ENCODE measurements at regions not wholly inside any gene's neighbourhood (a gene's known extent, or its start where the extent isn't known, plus 50 kb on each side); places are given as distances from the start of the nearest gene placed in this dataset.
"Not testable (repeated sequence)": the region's sequence is repeated elsewhere in the genome, so short reads cannot be mapped to it uniquely, and the experiment has no call there.

GRCh38 chr10:34941471-34942357 is 126.6 kb upstream of the PARD3 start:
- in situ Hi-C loops (cut with HindIII; ENCODE audit: low pct_ligation_motif_present, low sequenced_read_pairs): no loop called here
- no peak for TF ChIP-seq CTCF (IDR thresholded peaks at IDR 0.05; ENCODE audit: low read depth, low read length, missing control alignments)
- H3K27ac ChIP-seq: no peak overlapping the region
- H3K27me3 ChIP-seq (replicated peaks): no peaks in the 10 kb centered on the region
- peak; percentile 41 for DNase-seq
- no peak overlapping the region for H3K4me3 ChIP-seq (ENCODE audit: low read depth, low read length)
- H3K36me3 ChIP-seq (replicated peaks): no peaks in the 10 kb centered on the region

GRCh38 chr10:34940436-34940835 is 125.3 kb upstream of the PARD3 start:
- no peak for DNase-seq
- in situ Hi-C loops (cut with HindIII; ENCODE audit: low pct_ligation_motif_present, low sequenced_read_pairs): no loop called here
- no peaks in the 10 kb centered on the region for H3K36me3 ChIP-seq (replicated peaks)
- no peaks in the 10 kb centered on the region for H3K27me3 ChIP-seq (replicated peaks)
- TF ChIP-seq CTCF (IDR thresholded peaks at IDR 0.05; ENCODE audit: low read depth, low read length, missing control alignments): no peak
- no peak overlapping the region for H3K27ac ChIP-seq
- no peak overlapping the region for H3K4me3 ChIP-seq (ENCODE audit: low read depth, low read length)

GRCh38 chr10:34938399-34938670 is 123.2 kb upstream of the PARD3 start:
- in situ Hi-C loops (cut with HindIII; ENCODE audit: low pct_ligation_motif_present, low sequenced_read_pairs): no loop called here
- DNase-seq: no peak
- Histone ChIP-seq H3K27me3 (replicated peaks) (no peaks in the 10 kb centered on the region), H3K36me3 (replicated peaks) (no peaks in the 10 kb centered on the region), H3K4me3 (ENCODE audit: low read depth, low read length) (no peak overlapping the region), H3K27ac (no peak overlapping the region)
- TF ChIP-seq CTCF (IDR thresholded peaks at IDR 0.05; ENCODE audit: low read depth, low read length, missing control alignments): no peak

GRCh38 chr10:34937643-34938398 is 122.7 kb upstream of the PARD3 start:
- TF ChIP-seq CTCF (IDR thresholded peaks at IDR 0.05; ENCODE audit: low read depth, low read length, missing control alignments): peak; percentile 43
- H3K4me3 ChIP-seq (ENCODE audit: low read depth, low read length); H3K27me3 ChIP-seq (replicated peaks); in situ Hi-C loops (cut with HindIII; ENCODE audit: low pct_ligation_motif_present, low sequenced_read_pairs); H3K36me3 ChIP-seq (replicated peaks); H3K27ac ChIP-seq: not testable (repeated sequence)
- DNase-seq: peak; percentile 16

- Histone ChIP-seq H3K27ac (no peak overlapping the region), H3K36me3 (replicated peaks) (no peaks in the 10 kb centered on the region), H3K4me3 (ENCODE audit: low read depth, low read length) (no peak overlapping the region), H3K27me3 (replicated peaks) (no peaks in the 10 kb centered on the region)
- TF ChIP-seq CTCF (IDR thresholded peaks at IDR 0.05; ENCODE audit: low read depth, low read length, missing control alignments): no peak
- in situ Hi-C loops (cut with HindIII; ENCODE audit: low pct_ligation_motif_present, low sequenced_read_pairs): no loop called here
- no peak for DNase-seq
Observed at GRCh38 chr10:34936061-34936460, 121.0 kb upstream of the PARD3 start.
